K562 (cell line): ENCODE measurements at regions not wholly inside any gene's neighbourhood (a gene's known extent, or its start where the extent isn't known, plus 50 kb on each side); places are given as distances from the start of the nearest gene placed in this dataset.

ENCODE experiments used
- BCOR ChIP-seq: fragments of 450-650 bp; IDR thresholded peaks from 2 replicates; pipeline ENCODE4 v1.6.1; 2016
- FOXA1 ChIP-seq: fragments of 450-650 bp; IDR thresholded peaks from 2 replicates; pipeline ENCODE4 v1.6.1; 2016; ENCODE audit warnings: mild to moderate bottlenecking, borderline replicate concordance
- GATAD2B ChIP-seq: fragments of 450-650 bp; IDR thresholded peaks from 2 replicates; pipeline ENCODE4 v1.6.1; 2017; ENCODE audit warnings: mild to moderate bottlenecking, borderline replicate concordance
- HMG20A ChIP-seq: fragments of 450-650 bp; formaldehyde crosslinking; conservative IDR thresholded peaks from 2 replicates; pipeline ENCODE4 v1.4.0; 2020; ENCODE audit warnings: mild to moderate bottlenecking, mixed read lengths
- MAZ ChIP-seq, 2 experiments: fragments of 450-650 bp in 1 of 2; sonication (generic) in 1 of 2; formaldehyde crosslinking; IDR thresholded peaks in 1 of 2; conservative IDR thresholded peaks in 1 of 2; 2 replicates each; pipeline versions ENCODE4 v1.4.0 to v1.5.0; 2020; ENCODE audit warnings: mild to moderate bottlenecking in 1 of 2, missing genetic modification reagents in 1 of 2
- SIRT6 ChIP-seq: IDR thresholded peaks from one replicate; pipeline ENCODE4 v1.6.1; 2012; ENCODE audit warnings: low read depth, mild to moderate bottlenecking, control low read depth, inconsistent platforms, low read length, moderate library complexity
- SMAD2 ChIP-seq: fragments of 150-350 bp; IDR thresholded peaks from 2 replicates; pipeline ENCODE4 v1.6.1; 2014; ENCODE audit warnings: low read depth, mild to moderate bottlenecking, low read length
- SMARCE1 ChIP-seq: fragments of 450-650 bp; IDR thresholded peaks from 2 replicates; pipeline ENCODE4 v1.7.1; 2016; ENCODE audit warnings: mild to moderate bottlenecking
- TRIM28 ChIP-seq: fragments of 450-650 bp; IDR thresholded peaks from 2 replicates; pipeline ENCODE4 v1.6.1; 2017
- ZNF133 ChIP-seq: fragments of 250-450 bp; sonication (Bioruptor Pico); IDR thresholded peaks from 2 replicates; pipeline ENCODE4 v1.4.0; 2020; ENCODE audit warnings: mild to moderate bottlenecking
- ZNF707 ChIP-seq: fragments of 250-450 bp; sonication (Bioruptor Pico); conservative IDR thresholded peaks from 2 replicates; pipeline ENCODE4 v1.8.0; 2022; ENCODE audit warnings: inconsistent platforms, mild to moderate bottlenecking, moderate library complexity
- TF ChIP-seq, protein P1 (sequence below): fragments of 450-650 bp; IDR thresholded peaks from 2 replicates; pipeline ENCODE4 v1.6.1; 2016; ENCODE audit warnings: low read depth
- TF ChIP-seq, protein P2 (sequence below), 2 experiments: fragments of 150-350 bp in 1 of 2; IDR thresholded peaks; 2 replicates each; pipeline ENCODE4 v1.6.1; 2012 to 2016; ENCODE audit warnings: low read depth in 2 of 2, low read length in 2 of 2, mild to moderate bottlenecking in 1 of 2, moderate library complexity in 1 of 2
- TF ChIP-seq, protein P3 (sequence below), 2 experiments: IDR thresholded peaks in 1 of 2; conservative IDR thresholded peaks in 1 of 2; 2 replicates each; pipeline ENCODE4 v1.6.1; 2016; ENCODE audit warnings: low read depth in 2 of 2, mild to moderate bottlenecking in 1 of 2, missing compliant biosample characterization in 1 of 2, missing genetic modification characterization in 1 of 2, moderate library complexity in 1 of 2

DNA sequence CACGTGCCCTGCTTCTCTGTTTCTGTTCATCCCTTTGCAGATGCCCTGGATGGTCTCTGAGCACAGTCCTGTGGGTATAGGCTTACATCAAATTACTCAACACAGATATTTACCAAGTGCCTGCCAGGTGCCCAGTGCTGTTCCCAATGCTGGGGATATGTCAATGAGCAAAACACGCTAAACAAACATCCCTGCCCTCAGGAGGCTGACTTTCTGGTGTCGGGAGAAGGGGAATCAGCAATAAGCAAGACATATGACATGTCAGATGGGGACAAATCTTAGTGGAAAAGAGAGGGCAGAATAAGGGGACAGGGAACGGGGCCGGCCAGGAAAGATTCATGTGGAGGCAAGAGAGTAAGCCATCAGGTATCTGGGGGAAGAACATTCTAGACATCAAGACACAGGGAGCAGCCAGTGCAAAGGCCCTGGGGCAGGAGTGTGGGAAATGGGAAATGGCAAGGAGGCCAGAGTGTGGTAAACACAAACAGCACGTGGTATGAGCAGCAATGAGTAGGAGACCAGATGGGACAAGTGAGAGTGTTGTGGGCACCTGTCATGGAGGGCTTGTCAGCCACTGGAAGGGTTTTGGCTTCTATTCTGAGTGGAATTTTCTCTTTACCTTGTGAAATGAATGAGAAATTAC lies 160.2 kb upstream of the KAZN start (continued):
- TF ChIP-seq, protein P1, sequence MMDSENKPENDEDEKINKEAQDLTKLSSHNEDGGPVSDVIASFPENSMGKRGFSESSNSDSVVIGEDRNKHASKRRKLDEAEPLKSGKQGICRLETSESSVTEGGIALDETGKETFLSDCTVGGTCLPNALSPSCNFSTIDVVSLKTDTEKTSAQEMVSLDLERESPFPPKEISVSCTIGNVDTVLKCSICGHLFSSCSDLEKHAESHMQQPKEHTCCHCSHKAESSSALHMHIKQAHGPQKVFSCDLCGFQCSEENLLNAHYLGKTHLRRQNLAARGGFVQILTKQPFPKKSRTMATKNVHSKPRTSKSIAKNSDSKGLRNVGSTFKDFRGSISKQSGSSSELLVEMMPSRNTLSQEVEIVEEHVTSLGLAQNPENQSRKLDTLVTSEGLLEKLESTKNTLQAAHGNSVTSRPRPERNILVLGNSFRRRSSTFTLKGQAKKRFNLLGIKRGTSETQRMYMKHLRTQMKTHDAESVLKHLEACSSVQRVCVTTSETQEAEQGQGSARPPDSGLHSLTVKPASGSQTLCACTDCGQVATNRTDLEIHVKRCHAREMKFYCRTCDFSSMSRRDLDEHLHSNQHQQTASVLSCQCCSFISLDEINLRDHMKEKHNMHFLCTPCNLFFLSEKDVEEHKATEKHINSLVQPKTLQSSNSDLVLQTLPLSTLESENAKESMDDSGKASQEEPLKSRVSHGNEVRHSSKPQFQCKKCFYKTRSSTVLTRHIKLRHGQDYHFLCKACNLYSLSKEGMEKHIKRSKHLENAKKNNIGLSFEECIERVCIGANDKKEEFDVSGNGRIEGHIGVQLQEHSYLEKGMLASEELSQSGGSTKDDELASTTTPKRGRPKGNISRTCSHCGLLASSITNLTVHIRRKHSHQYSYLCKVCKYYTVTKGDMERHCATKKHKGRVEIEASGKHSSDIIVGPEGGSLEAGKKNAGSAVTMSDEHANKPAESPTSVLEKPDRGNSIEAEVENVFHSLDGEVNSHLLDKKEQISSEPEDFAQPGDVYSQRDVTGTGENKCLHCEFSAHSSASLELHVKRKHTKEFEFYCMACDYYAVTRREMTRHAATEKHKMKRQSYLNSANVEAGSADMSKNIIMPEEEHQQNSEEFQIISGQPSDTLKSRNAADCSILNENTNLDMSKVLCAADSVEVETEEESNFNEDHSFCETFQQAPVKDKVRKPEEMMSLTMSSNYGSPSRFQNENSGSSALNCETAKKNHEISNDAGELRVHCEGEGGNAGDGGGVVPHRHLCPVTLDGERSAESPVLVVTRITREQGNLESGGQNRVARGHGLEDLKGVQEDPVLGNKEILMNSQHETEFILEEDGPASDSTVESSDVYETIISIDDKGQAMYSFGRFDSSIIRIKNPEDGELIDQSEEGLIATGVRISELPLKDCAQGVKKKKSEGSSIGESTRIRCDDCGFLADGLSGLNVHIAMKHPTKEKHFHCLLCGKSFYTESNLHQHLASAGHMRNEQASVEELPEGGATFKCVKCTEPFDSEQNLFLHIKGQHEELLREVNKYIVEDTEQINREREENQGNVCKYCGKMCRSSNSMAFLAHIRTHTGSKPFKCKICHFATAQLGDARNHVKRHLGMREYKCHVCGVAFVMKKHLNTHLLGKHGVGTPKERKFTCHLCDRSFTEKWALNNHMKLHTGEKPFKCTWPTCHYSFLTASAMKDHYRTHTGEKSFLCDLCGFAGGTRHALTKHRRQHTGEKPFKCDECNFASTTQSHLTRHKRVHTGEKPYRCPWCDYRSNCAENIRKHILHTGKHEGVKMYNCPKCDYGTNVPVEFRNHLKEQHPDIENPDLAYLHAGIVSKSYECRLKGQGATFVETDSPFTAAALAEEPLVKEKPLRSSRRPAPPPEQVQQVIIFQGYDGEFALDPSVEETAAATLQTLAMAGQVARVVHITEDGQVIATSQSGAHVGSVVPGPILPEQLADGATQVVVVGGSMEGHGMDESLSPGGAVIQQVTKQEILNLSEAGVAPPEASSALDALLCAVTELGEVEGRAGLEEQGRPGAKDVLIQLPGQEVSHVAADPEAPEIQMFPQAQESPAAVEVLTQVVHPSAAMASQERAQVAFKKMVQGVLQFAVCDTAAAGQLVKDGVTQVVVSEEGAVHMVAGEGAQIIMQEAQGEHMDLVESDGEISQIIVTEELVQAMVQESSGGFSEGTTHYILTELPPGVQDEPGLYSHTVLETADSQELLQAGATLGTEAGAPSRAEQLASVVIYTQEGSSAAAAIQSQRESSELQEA: no peak
- TF ChIP-seq, protein P2, sequence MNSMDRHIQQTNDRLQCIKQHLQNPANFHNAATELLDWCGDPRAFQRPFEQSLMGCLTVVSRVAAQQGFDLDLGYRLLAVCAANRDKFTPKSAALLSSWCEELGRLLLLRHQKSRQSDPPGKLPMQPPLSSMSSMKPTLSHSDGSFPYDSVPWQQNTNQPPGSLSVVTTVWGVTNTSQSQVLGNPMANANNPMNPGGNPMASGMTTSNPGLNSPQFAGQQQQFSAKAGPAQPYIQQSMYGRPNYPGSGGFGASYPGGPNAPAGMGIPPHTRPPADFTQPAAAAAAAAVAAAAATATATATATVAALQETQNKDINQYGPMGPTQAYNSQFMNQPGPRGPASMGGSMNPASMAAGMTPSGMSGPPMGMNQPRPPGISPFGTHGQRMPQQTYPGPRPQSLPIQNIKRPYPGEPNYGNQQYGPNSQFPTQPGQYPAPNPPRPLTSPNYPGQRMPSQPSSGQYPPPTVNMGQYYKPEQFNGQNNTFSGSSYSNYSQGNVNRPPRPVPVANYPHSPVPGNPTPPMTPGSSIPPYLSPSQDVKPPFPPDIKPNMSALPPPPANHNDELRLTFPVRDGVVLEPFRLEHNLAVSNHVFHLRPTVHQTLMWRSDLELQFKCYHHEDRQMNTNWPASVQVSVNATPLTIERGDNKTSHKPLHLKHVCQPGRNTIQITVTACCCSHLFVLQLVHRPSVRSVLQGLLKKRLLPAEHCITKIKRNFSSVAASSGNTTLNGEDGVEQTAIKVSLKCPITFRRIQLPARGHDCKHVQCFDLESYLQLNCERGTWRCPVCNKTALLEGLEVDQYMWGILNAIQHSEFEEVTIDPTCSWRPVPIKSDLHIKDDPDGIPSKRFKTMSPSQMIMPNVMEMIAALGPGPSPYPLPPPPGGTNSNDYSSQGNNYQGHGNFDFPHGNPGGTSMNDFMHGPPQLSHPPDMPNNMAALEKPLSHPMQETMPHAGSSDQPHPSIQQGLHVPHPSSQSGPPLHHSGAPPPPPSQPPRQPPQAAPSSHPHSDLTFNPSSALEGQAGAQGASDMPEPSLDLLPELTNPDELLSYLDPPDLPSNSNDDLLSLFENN (IDR thresholded peaks at IDR 0.05; ENCODE audit: low read depth in 2 of 2, low read length in 2 of 2): no peak
- TF ChIP-seq SMAD2 (no peak), SIRT6 (no peak), SMARCE1 (no peak), GATAD2B (no peak), BCOR (peak; percentile 95), MAZ (CRISPR knock-in tag; conservative IDR thresholded peaks at IDR 0.05 in 1 of 2, IDR thresholded peaks at IDR 0.05 in 1 of 2) (no peak), FOXA1 (no peak), TRIM28 (peak; percentile 66; the same call in 1 of the 2 replicates), ZNF133 (CRISPR knock-in tag) (no peak), HMG20A (CRISPR knock-in tag) (no peak), ZNF707 (CRISPR knock-in tag) (no peak)
- TF ChIP-seq, protein P3, sequence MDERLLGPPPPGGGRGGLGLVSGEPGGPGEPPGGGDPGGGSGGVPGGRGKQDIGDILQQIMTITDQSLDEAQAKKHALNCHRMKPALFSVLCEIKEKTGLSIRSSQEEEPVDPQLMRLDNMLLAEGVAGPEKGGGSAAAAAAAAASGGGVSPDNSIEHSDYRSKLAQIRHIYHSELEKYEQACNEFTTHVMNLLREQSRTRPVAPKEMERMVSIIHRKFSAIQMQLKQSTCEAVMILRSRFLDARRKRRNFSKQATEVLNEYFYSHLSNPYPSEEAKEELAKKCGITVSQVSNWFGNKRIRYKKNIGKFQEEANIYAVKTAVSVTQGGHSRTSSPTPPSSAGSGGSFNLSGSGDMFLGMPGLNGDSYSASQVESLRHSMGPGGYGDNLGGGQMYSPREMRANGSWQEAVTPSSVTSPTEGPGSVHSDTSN (CRISPR knock-in tag; IDR thresholded peaks at IDR 0.05; ENCODE audit: low read depth): no peak
- TF ChIP-seq, protein P3 (tag; conservative IDR thresholded peaks at IDR 0.05; ENCODE audit: low read depth): no peak
